Neural progenitor cell (in vitro differentiated cells): ENCODE measurements at regions not wholly inside any gene's neighbourhood (a gene's known extent, or its start where the extent isn't known, plus 50 kb on each side); places are given as distances from the start of the nearest gene placed in this dataset.

Experiments
- DNase-seq: peaks from one replicate; pipeline ENCODE4 v3.0.0-alpha.2; 2016; ENCODE audit warnings: low spot score
- H2AFZ ChIP-seq: fragments of 200-600 bp; sonication (generic); replicated peaks from 2 replicates; pipeline ENCODE4 v1.6.1; 2016; ENCODE audit warnings: antibody characterized with exemption
- H3F3A ChIP-seq: fragments of 200-600 bp; sonication (generic); 2 replicates; pipeline ENCODE4 v1.6.1; 2016; ENCODE audit warnings: antibody characterized with exemption, low read depth
- H3K27ac ChIP-seq: fragments of 200-600 bp; sonication (generic); 2 replicates; pipeline ENCODE4 v1.5.1; 2016; ENCODE audit warnings: mild to moderate bottlenecking
- H3K27me3 ChIP-seq: fragments of 200-600 bp; sonication (generic); 2 replicates; pipeline ENCODE4 v1.6.1; 2016; ENCODE audit warnings: mild to moderate bottlenecking, moderate library complexity
- H3K36me3 ChIP-seq: fragments of 200-600 bp; sonication (generic); 2 replicates; pipeline ENCODE4 v1.5.1; 2016
- H3K4me1 ChIP-seq: fragments of 200-600 bp; sonication (generic); 2 replicates; pipeline ENCODE4 v1.6.1; 2016; ENCODE audit warnings: mixed run types
- H3K4me2 ChIP-seq: fragments of 200-600 bp; sonication (generic); 2 replicates; pipeline ENCODE4 v1.6.1; 2016
- H3K4me3 ChIP-seq: fragments of 200-600 bp; sonication (generic); 2 replicates; pipeline ENCODE4 v1.5.1; 2016
- H3K79me2 ChIP-seq: fragments of 200-600 bp; sonication (generic); 2 replicates; pipeline ENCODE4 v1.6.1; 2016; ENCODE audit warnings: low read depth
- H3K9ac ChIP-seq: fragments of 200-600 bp; sonication (generic); 2 replicates; pipeline ENCODE4 v1.6.1; 2016
- H3K9me3 ChIP-seq: fragments of 200-600 bp; sonication (generic); 2 replicates; pipeline ENCODE4 v1.5.1; 2016; ENCODE audit warnings: low read depth
- H4K20me1 ChIP-seq: fragments of 200-600 bp; sonication (generic); 2 replicates; pipeline ENCODE4 v1.6.1; 2016; ENCODE audit warnings: low read depth
- H3K27ac Mint-ChIP-seq: 3 replicates; pipeline ENCODE4 v1.8.0; 2021; ENCODE audit warnings: mixed read lengths
- H3K27me3 Mint-ChIP-seq: 2 replicates; pipeline ENCODE4 v1.8.0; 2022; ENCODE audit warnings: low read depth, mild to moderate bottlenecking, inconsistent platforms, moderate library complexity, mixed read lengths; ENCODE audit not compliant: insufficient read depth
- H3K36me3 Mint-ChIP-seq: 3 replicates; pipeline ENCODE4 v1.8.0; 2021; ENCODE audit warnings: mixed read lengths
- H3K4me1 Mint-ChIP-seq: 3 replicates; pipeline ENCODE4 v1.8.0; 2021; ENCODE audit warnings: mixed read lengths
- H3K4me3 Mint-ChIP-seq: 3 replicates; pipeline ENCODE4 v1.8.0; 2021; ENCODE audit warnings: mild to moderate bottlenecking, moderate library complexity, mixed read lengths
- H3K9me3 Mint-ChIP-seq: 3 replicates; pipeline ENCODE4 v1.8.0; 2020; ENCODE audit warnings: mixed read lengths
- EZH2 ChIP-seq: fragments of 200-600 bp; sonication (generic); IDR thresholded peaks from 2 replicates; pipeline ENCODE4 v1.6.1; 2017; ENCODE audit warnings: antibody characterized with exemption, mild to moderate bottlenecking, moderate library complexity
- EZH2phosphoT487 ChIP-seq: fragments of 200-600 bp; sonication (generic); IDR thresholded peaks from 2 replicates; pipeline ENCODE4 v1.6.1; 2017; ENCODE audit warnings: antibody characterized with exemption
- TF ChIP-seq, protein P1 (sequence below): fragments of 200-600 bp; sonication (generic); IDR thresholded peaks from 2 replicates; pipeline ENCODE4 v1.5.1; 2017; ENCODE audit warnings: antibody characterized with exemption, mild to moderate bottlenecking

DNA sequence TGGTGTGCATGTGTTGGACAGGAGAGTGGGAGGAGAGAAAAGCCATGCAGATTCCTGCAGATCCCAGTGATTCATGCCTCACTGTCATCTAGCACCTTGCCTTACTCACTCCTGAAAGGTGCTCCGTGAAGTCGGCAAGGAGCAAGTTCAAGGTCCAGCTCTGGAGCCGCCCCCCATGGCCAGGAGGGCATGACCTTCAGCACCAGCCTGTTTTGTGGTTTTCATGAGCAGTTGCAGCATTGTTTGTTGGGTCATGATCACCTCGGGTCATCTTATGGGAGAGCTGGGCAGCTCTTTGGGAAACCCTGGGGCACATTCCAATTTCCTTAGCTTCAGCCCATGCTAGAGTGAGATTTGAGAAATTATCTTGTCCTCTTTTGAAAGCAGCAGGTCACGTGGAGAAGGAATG, 137.5 kb upstream of the IRX3 start:
- H4K20me1 ChIP-seq: no peaks in the 10 kb centered on the region
- Mint-ChIP-seq H3K36me3 (peaks cover 4% of the 10 kb centered on the region), H3K4me3 (no peak overlapping the region), H3K9me3 (peaks cover 10% of the 10 kb centered on the region), H3K27ac (no peak overlapping the region), H3K27me3 (peaks cover 22% of the 10 kb centered on the region), H3K4me1 (peaks cover 3% of the 10 kb centered on the region)
- H3K36me3 ChIP-seq: no peaks in the 10 kb centered on the region
- no peak overlapping the region for H3K4me3 ChIP-seq
- H3K79me2 ChIP-seq: no peaks in the 10 kb centered on the region
- H3K4me1 ChIP-seq: no peaks in the 10 kb centered on the region
- H3K9ac ChIP-seq: no peak overlapping the region
- H3F3A ChIP-seq: no peaks in the 10 kb centered on the region
- no peak overlapping the region for H2AFZ ChIP-seq
- H3K27ac ChIP-seq: no peak overlapping the region
- TF ChIP-seq EZH2phosphoT487 (no peak), EZH2 (no peak)
- TF ChIP-seq, protein P1, sequence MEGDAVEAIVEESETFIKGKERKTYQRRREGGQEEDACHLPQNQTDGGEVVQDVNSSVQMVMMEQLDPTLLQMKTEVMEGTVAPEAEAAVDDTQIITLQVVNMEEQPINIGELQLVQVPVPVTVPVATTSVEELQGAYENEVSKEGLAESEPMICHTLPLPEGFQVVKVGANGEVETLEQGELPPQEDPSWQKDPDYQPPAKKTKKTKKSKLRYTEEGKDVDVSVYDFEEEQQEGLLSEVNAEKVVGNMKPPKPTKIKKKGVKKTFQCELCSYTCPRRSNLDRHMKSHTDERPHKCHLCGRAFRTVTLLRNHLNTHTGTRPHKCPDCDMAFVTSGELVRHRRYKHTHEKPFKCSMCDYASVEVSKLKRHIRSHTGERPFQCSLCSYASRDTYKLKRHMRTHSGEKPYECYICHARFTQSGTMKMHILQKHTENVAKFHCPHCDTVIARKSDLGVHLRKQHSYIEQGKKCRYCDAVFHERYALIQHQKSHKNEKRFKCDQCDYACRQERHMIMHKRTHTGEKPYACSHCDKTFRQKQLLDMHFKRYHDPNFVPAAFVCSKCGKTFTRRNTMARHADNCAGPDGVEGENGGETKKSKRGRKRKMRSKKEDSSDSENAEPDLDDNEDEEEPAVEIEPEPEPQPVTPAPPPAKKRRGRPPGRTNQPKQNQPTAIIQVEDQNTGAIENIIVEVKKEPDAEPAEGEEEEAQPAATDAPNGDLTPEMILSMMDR: no peak
- no peaks in the 10 kb centered on the region for H3K9me3 ChIP-seq
- H3K4me2 ChIP-seq: no peak overlapping the region
- no peak for DNase-seq
- H3K27me3 ChIP-seq: peaks cover 37% of the 10 kb centered on the region

DNA sequence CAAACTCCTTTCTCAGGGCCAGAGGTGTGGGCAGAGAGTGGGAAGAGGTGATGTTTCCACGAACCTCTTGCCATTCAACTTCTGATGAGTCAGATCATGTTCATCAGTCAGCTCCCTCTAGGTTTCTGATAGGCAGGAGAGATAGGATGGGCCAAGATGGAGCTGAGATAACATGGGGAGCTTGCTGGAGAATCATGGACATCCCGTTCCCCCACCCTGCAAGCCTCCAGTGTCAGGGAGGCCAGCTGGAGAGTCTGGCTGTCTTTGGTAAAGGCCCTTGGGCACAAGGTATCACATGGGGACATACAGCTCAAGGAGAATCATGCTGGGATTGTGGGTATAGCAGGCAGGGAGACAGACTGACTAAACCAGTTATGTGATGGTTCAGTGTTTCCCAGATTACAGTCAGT, 136.0 kb upstream of the IRX3 start:
- H3K36me3 ChIP-seq: no peaks in the 10 kb centered on the region

DNA sequence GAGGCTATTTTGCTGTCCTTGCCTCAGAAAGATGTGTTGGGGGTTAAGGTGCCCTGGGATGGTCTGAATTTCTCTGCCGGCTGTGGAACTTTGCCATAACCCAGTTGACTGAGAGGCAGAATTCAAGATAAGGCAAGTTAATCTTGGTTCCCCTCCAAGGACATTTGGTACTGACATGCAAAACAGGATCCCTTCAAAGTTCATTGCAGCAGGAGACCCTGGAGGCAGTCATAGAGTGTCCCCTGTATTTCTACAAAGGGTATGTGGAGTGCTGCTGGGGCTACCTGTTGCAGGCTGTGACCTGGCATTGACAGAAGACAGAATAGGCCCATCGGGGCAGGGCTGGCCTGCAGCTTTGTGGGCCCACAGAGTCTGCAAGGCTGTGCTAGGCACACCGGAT, 135.6 kb upstream of the IRX3 start:
- H2AFZ ChIP-seq: no peak overlapping the region
- no peak overlapping the region for H3K4me3 ChIP-seq
- no peak for DNase-seq
- no peaks in the 10 kb centered on the region for H3F3A ChIP-seq
- Mint-ChIP-seq H3K4me1 (peaks cover 12% of the 10 kb centered on the region), H3K36me3 (no peaks in the 10 kb centered on the region), H3K9me3 (peaks cover 1% of the 10 kb centered on the region), H3K27ac (no peak overlapping the region), H3K4me3 (no peak overlapping the region), H3K27me3 (peaks cover 15% of the 10 kb centered on the region)
- H3K27me3 ChIP-seq: peaks cover 18% of the 10 kb centered on the region
- H3K79me2 ChIP-seq: no peaks in the 10 kb centered on the region
- TF ChIP-seq EZH2 (no peak), EZH2phosphoT487 (no peak)
- TF ChIP-seq, protein P1: no peak
- no peak overlapping the region for H3K9ac ChIP-seq
- H3K36me3 ChIP-seq: no peaks in the 10 kb centered on the region
- H3K4me2 ChIP-seq: no peak overlapping the region
- H3K9me3 ChIP-seq: no peaks in the 10 kb centered on the region
- H4K20me1 ChIP-seq: no peaks in the 10 kb centered on the region
- H3K4me1 ChIP-seq: no peaks in the 10 kb centered on the region
- H3K27ac ChIP-seq: no peak overlapping the region

More for the DNA sequence above, 136.0 kb upstream of the IRX3 start:
- Histone ChIP-seq H3K4me1 (no peaks in the 10 kb centered on the region), H3K4me2 (no peak overlapping the region), H3K79me2 (no peaks in the 10 kb centered on the region), H4K20me1 (no peaks in the 10 kb centered on the region), H3K9me3 (no peaks in the 10 kb centered on the region), H3K4me3 (no peak overlapping the region), H2AFZ (no peak overlapping the region), H3K9ac (no peak overlapping the region), H3K27me3 (peaks cover 22% of the 10 kb centered on the region), H3F3A (no peaks in the 10 kb centered on the region), H3K27ac (no peak overlapping the region)
- no peak for TF ChIP-seq EZH2phosphoT487
- no peak for TF ChIP-seq EZH2
- TF ChIP-seq, protein P1: no peak
- H3K4me1 Mint-ChIP-seq: peaks cover 12% of the 10 kb centered on the region
- DNase-seq: no peak
- no peaks in the 10 kb centered on the region for H3K36me3 Mint-ChIP-seq
- H3K4me3 Mint-ChIP-seq: no peak overlapping the region
- H3K9me3 Mint-ChIP-seq: peaks cover 2% of the 10 kb centered on the region
- H3K27ac Mint-ChIP-seq: no peak overlapping the region
- H3K27me3 Mint-ChIP-seq: peaks cover 18% of the 10 kb centered on the region
